Dedifferentiated amniotic fluid mesenchymal stem cell (primary cell): ENCODE measurements at regions not wholly inside any gene's neighbourhood (a gene's known extent, or its start where the extent isn't known, plus 50 kb on each side); places are given as distances from the start of the nearest gene placed in this dataset.
"Not testable (repeated sequence)": the region's sequence is repeated elsewhere in the genome, so short reads cannot be mapped to it uniquely, and the experiment has no call there.

Experiments used
- DNase-seq: peaks from one replicate; pipeline ENCODE4 v3.0.0-alpha.2; 2016; ENCODE audit errors: extremely low spot score

GRCh38 chr10:5576780-5577624, 52.2 kb downstream of the CALML3 start:
- no peak for DNase-seq

- DNase-seq, result not testable (repeated sequence)
Measured at GRCh38 chr10:5580038-5580428, 55.3 kb downstream of the CALML3 start.

GRCh38 chr10:5581670-5582566, 57.2 kb downstream of the CALML3 start:
- DNase-seq, result no peak

DNA sequence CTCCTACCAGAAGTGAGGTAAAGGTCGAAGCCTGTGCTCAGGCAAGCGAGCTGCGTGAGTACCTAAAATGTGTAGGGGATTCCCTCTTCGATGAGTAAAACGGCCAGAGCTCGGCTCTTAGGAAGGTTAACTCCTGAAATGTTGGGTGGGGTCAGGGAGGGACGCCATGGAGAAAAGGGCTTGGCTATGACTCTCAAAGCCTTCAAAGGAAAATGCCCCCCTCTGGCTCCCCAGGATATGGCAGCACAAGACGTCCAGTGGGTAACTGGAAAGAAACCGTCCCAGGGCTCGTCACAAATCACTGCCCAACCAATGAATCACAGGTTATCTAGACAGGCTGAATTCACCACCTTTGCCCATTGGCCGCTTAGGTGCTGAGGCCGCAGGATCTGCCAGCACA, 58.0 kb downstream of the CALML3 start:
- no peak for DNase-seq

GRCh38 chr10:5583525-5584175, 58.9 kb downstream of the CALML3 start:
- DNase-seq, result no peak

DNA sequence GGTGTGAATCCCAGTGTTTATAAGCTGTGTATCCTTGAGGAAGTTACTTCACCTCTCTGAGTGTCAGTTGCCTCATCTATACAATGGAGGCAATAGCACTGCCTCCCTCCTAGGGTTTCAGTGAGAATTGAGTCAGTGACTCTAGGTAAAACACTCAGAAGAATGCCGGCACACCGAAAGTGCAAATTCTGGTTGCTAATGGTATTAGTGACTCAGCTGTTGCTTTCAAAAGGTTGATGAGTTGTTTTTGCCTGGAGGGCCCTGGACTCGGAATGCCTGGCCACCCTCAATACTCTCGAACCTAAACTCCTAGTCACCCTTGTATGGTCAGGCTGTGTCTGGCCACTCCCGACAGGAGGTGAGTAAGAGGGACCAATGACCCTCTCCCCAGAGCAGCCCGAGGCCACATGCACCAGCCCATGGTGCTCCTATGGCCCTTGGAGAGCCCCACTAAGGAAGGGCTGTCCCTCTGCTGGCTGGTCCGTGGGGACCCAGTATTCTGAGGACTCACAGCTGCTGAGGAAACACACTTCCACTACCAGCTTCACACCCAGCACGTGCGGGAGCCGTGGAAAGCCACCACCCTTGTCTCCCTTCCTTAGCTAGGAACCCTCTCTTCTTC, 60.2 kb downstream of the CALML3 start:
- peak; percentile 41 for DNase-seq

DNA sequence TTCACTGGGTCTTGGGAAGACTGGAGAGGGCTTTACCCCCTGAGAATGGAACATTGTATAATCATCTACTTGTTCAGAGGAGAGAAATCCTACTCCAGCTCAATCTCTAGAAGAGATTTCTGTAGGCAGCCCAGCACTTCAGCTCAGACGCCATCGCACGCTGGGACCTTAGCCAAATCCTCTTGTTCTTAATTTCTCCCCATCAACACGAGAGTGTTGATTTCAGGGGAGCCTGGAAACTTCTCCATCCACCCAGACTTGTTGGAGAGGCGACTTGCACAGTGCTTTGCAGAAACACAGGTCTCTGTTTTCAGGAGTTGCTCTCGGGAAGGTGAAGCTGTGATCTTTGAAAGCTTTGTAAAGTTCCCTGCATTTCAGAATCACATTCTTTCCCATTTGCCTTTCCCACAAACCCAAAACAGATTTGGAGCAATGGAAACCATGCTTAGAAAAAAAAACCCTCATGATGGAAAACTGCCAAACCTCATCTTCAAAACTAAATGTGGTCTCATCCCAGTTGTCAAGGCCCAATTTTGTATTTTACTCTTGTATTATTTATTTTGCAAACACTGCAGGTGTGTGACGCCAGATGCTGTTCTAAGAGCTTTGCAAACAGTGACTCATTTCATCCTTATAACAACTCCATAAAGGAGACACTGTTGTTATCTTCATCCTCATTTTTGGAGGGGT, 60.9 kb downstream of the CALML3 start:
- DNase-seq, result no peak

DNA sequence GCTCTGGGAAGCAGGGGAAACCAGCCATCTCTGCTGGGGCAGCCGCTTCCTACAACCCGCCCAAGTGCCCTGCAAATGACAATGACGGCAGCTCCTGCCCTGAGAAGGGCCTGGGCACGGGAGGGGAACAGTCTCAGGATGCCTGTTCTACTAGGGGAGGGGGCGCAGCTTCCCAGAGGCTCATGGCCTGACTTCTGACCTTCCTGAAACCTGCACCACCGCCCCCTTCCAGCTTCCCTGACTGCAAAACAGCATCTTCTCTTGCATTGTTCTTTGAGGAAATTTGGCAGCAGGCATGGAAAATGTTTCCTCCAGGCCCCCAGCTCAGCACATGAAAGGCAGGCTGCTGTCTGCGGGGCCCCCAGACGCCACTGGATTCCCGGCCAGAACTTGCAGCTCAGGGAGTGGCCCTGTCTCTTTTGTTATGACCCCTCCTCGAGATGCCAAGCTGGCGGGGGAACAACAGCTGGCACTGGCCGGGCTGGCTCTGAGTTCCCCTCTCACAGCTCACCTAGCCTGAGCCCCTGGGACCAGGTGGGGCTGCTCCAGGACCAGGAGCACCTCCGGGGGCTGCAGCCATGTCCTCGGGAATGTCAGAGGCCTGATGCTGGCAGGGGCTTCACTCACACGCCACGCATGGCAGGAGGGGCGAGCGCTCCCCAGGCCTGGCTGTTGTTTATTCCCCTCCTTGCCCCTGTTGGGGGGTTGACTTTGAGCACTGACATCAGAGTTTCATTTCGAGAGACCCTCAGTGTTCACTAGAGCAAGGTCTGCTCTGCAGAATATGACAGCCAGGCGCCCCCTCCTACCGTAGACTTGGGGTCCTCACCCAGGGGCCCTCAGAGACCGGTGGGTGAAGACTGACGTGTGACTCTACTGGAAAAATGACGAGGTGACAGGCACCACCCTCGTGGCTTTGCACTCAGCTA, 62.7 kb downstream of the CALML3 start:
- DNase-seq, result no peak

DNA sequence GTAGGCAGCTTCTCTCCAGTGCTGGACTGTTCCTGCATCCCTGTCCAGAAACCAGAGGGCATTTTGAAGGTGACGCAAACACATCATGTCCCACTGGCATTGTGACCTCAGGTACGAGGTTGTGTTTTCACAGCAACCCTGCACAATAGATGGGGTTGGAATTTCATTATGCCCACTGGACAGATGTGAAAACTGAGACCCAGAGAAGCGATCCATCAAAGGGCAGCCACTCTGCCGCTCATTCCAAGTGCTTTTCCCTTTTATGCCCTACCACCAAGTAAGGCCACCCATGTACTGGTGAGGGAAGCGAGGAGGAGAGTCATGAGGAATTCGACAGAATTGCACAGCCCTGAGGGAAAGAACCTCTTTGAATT, 63.3 kb downstream of the CALML3 start:
- no peak for DNase-seq

GRCh38 chr10:5588603-5589002, 63.8 kb downstream of the CALML3 start:
- no peak for DNase-seq
